HepG2 (cell line): ENCODE measurements at regions not wholly inside any gene's neighbourhood (a gene's known extent, or its start where the extent isn't known, plus 50 kb on each side); places are given as distances from the start of the nearest gene placed in this dataset.
"Not testable (repeated sequence)": the region's sequence is repeated elsewhere in the genome, so short reads cannot be mapped to it uniquely, and the experiment has no call there.

Source experiments
- ATAC-seq: fragments of 200-7000 bp; cut with Tn5 transposase; 3 replicates; pipeline ENCODE4 v1.9.1; 2020; ENCODE audit warnings: mild to moderate bottlenecking, moderate library complexity
- BruUV-seq: library from RNA; stranded (reverse); fragments of 400-500 nt; replicated peaks from 2 replicates; lab custom pipeline; 2021; lab: Mats Ljungman, UMichigan
- CTCF ChIA-PET: fragments of 300-600 bp; formaldehyde crosslinking; extraction: SDS; loops from one replicate; lab custom pipeline; 2021; ENCODE audit warnings: low total read pairs, inconsistent platforms, low intra/inter-chr PET ratio; lab: Yijun Ruan, JAX
- POLR2A ChIA-PET: fragments of 350-600 bp; sonication (Branson Sonifier 250); formaldehyde crosslinking; loops from one replicate; lab custom pipeline; 2020; ENCODE audit warnings: antibody characterized with exemption, inconsistent platforms; lab: Yijun Ruan, JAX
- DNase-seq: peaks from one replicate; pipeline ENCODE4 v3.0.0-alpha.2; 2015; ENCODE audit warnings: low spot score
- FAIRE-seq: peaks from 3 replicates; lab custom pipeline; 2011; peaks lifted over from hg19 to GRCh38; lab: Jason Lieb, UNC
- H2AFZ ChIP-seq: one replicate; pipeline ENCODE4 v1.6.1; 2011; ENCODE audit warnings: low read length, inconsistent platforms
- H3K27ac ChIP-seq: fragments of 300-600 bp; 3 replicates; pipeline ENCODE4 v1.8.0; 2011; ENCODE audit warnings: mixed run types, mild to moderate bottlenecking, mixed read lengths, low read length, inconsistent platforms; ENCODE audit not compliant: insufficient read depth; ENCODE audit errors: extremely low read length
- H3K27me3 ChIP-seq, 2 experiments: fragments of 200-600 bp in 1 of 2; 2 replicates in 1 of 2; 3 replicates in 1 of 2; pipeline versions ENCODE4 v1.6.0 to v1.8.0; 2011; ENCODE audit warnings: low read length in 2 of 2, mild to moderate bottlenecking in 2 of 2, moderate library complexity in 2 of 2, inconsistent platforms in 1 of 2; ENCODE audit not compliant: insufficient read depth in 2 of 2, control insufficient read depth in 1 of 2
- H3K36me3 ChIP-seq, 2 experiments: fragments of 200-600 bp in 1 of 2; replicated peaks in 1 of 2; 2 replicates in 1 of 2; 3 replicates in 1 of 2; pipeline versions ENCODE4 v1.5.1 to v1.8.0; 2011; ENCODE audit warnings: low read length in 2 of 2, inconsistent platforms in 1 of 2; ENCODE audit not compliant: insufficient read depth in 2 of 2, control insufficient read depth in 1 of 2
- H3K4me1 ChIP-seq: 2 replicates; pipeline ENCODE4 v1.5.1; 2012; ENCODE audit warnings: low read length, inconsistent platforms; ENCODE audit not compliant: insufficient read depth
- H3K4me2 ChIP-seq: 2 replicates; pipeline ENCODE4 v1.6.0; 2011; ENCODE audit warnings: low read depth, low read length, inconsistent platforms
- H3K4me3 ChIP-seq, 3 experiments: fragments of 200-600 bp in 1 of 3; sonication (generic), shearing (Covaris generic) in 1 of 3; replicated peaks in 1 of 3; 2 replicates each; pipeline ENCODE4 v1.5.1; 2011 to 2016; ENCODE audit warnings: low read length in 3 of 3, inconsistent platforms in 2 of 3, low read depth in 2 of 3, mild to moderate bottlenecking in 2 of 3, control low read depth in 1 of 3, mixed read lengths in 1 of 3; ENCODE audit not compliant: insufficient read depth in 1 of 3
- H3K79me2 ChIP-seq: one replicate; pipeline ENCODE4 v1.6.1; 2011; ENCODE audit warnings: low read length, inconsistent platforms; ENCODE audit not compliant: insufficient read depth
- H3K9ac ChIP-seq: 2 replicates; pipeline ENCODE4 v1.6.0; 2011; ENCODE audit warnings: mild to moderate bottlenecking, low read depth, low read length, inconsistent platforms; ENCODE audit not compliant: insufficient read depth
- H3K9me3 ChIP-seq: 2 replicates; pipeline ENCODE4 v1.5.1; 2012; ENCODE audit warnings: mild to moderate bottlenecking, low read length
- H4K20me1 ChIP-seq: 2 replicates; pipeline ENCODE4 v1.6.0; 2011; ENCODE audit warnings: inconsistent platforms, mild to moderate bottlenecking, low read length, moderate library complexity; ENCODE audit not compliant: insufficient read depth
- GABPB1 ChIP-seq: IDR thresholded peaks from 2 replicates; pipeline ENCODE4 v1.6.1; 2016; ENCODE audit warnings: mild to moderate bottlenecking, missing genetic modification reagents, moderate library complexity, missing compliant biosample characterization
- WGBS: methylation state at CpG from one replicate; pipeline ENCODE4 v1.1.6; 2017; ENCODE audit warnings: low lambda C conversion rate; 5-methylcytosine and 5-hydroxymethylcytosine counted together
- in situ Hi-C: cut with HindIII; loops from 2 replicates; pipeline ENCODE4 v1.10.0; 2017; ENCODE audit warnings: low pct_unique_long_range_greater_than_20kb; ENCODE audit not compliant: extremely low pct_ligation_motif_present
- intact Hi-C: fragments of 100-400 bp; cut with micrococcal nuclease; formaldehyde crosslinking; loops from one replicate; pipeline ENCODE4 v1.10.0; 2022; ENCODE audit not compliant: unreplicated experiment
- TF ChIP-seq, protein P1 (sequence below): sonication (generic); formaldehyde crosslinking; IDR thresholded peaks from 2 replicates; pipeline ENCODE4 v1.5.1; 2020; ENCODE audit warnings: mild to moderate bottlenecking, missing genetic modification reagents, moderate library complexity
- TF ChIP-seq, protein P2 (sequence below): sonication (generic); formaldehyde crosslinking; IDR thresholded peaks from 2 replicates; pipeline ENCODE4 v1.4.0; 2020; ENCODE audit warnings: missing genetic modification reagents, borderline replicate concordance

DNA sequence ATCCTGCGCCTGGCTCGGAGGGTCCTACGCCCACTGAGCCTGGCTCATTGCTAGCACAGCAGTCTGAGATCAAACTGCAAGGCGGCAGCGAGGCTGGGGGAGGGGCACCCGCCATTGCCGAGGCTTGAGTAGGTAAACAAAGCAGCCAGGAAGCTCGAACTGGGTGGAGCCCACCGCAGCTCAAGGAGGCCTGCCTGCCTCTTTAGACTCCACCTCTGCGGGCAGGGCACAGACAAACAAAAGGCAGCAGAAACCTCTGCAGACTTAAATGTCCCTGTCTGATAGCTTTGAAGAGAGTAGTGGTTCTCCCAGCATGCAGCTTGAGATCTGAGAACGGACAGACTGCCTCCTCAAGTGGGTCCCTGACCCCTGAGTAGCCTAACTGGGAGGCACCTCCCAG is 71.9 kb upstream of the NMU start:
- POLR2A ChIA-PET, H3K36me3 ChIP-seq, H2AFZ ChIP-seq, FAIRE-seq, BruUV-seq, H3K4me1 ChIP-seq, DNase-seq, intact Hi-C loops, H3K27me3 ChIP-seq, ATAC-seq, in situ Hi-C loops, CTCF ChIA-PET, H3K9ac ChIP-seq, H4K20me1 ChIP-seq, H3K79me2 ChIP-seq, H3K27ac ChIP-seq, H3K9me3 ChIP-seq: not testable (repeated sequence)
- peak overlapping the region; percentile 55; the same call in 1 of the 2 replicates for H3K4me2 ChIP-seq
- TF ChIP-seq, protein P1, sequence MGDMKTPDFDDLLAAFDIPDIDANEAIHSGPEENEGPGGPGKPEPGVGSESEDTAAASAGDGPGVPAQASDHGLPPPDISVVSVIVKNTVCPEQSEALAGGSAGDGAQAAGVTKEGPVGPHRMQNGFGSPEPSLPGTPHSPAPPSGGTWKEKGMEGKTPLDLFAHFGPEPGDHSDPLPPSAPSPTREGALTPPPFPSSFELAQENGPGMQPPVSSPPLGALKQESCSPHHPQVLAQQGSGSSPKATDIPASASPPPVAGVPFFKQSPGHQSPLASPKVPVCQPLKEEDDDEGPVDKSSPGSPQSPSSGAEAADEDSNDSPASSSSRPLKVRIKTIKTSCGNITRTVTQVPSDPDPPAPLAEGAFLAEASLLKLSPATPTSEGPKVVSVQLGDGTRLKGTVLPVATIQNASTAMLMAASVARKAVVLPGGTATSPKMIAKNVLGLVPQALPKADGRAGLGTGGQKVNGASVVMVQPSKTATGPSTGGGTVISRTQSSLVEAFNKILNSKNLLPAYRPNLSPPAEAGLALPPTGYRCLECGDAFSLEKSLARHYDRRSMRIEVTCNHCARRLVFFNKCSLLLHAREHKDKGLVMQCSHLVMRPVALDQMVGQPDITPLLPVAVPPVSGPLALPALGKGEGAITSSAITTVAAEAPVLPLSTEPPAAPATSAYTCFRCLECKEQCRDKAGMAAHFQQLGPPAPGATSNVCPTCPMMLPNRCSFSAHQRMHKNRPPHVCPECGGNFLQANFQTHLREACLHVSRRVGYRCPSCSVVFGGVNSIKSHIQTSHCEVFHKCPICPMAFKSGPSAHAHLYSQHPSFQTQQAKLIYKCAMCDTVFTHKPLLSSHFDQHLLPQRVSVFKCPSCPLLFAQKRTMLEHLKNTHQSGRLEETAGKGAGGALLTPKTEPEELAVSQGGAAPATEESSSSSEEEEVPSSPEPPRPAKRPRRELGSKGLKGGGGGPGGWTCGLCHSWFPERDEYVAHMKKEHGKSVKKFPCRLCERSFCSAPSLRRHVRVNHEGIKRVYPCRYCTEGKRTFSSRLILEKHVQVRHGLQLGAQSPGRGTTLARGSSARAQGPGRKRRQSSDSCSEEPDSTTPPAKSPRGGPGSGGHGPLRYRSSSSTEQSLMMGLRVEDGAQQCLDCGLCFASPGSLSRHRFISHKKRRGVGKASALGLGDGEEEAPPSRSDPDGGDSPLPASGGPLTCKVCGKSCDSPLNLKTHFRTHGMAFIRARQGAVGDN: 0 out of 2 replicates have a peak, but pooled peaks have one; percentile 15
- TF ChIP-seq GABPB1: 0 out of 2 replicates have a peak, but pooled peaks have one; percentile 23
- TF ChIP-seq, protein P2, sequence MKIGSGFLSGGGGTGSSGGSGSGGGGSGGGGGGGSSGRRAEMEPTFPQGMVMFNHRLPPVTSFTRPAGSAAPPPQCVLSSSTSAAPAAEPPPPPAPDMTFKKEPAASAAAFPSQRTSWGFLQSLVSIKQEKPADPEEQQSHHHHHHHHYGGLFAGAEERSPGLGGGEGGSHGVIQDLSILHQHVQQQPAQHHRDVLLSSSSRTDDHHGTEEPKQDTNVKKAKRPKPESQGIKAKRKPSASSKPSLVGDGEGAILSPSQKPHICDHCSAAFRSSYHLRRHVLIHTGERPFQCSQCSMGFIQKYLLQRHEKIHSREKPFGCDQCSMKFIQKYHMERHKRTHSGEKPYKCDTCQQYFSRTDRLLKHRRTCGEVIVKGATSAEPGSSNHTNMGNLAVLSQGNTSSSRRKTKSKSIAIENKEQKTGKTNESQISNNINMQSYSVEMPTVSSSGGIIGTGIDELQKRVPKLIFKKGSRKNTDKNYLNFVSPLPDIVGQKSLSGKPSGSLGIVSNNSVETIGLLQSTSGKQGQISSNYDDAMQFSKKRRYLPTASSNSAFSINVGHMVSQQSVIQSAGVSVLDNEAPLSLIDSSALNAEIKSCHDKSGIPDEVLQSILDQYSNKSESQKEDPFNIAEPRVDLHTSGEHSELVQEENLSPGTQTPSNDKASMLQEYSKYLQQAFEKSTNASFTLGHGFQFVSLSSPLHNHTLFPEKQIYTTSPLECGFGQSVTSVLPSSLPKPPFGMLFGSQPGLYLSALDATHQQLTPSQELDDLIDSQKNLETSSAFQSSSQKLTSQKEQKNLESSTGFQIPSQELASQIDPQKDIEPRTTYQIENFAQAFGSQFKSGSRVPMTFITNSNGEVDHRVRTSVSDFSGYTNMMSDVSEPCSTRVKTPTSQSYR (CRISPR knock-in tag): peak; percentile 57; the same call in 1 of the 2 replicates
- peak overlapping the region in 2 of 3 experiments; percentile 40; a peak in 3 of 6 replicates for H3K4me3 ChIP-seq
- no CpG with 5 or more reads among the region's 11 CpGs for WGBS

DNA sequence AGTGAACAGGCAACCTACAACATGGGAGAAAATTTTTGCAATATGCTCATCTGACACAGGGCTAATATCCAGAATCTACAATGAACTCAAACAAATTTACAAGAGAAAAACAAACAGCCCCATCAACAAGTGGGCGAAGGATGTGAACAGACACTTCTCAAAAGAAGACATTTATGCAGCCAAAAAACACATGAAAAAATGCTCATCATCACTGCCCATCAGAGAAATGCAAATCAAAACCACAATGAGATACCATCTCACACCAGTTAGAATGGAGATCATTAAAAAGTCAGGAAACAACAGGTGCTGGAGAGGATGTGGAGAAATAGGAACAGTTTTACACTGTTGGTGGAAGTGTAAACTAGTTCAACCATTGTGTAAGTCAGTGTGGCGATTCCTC is 76.7 kb upstream of the NMU start:
- H3K9me3 ChIP-seq, in situ Hi-C loops, H3K9ac ChIP-seq, ATAC-seq, BruUV-seq, H4K20me1 ChIP-seq, FAIRE-seq, DNase-seq, H3K27me3 ChIP-seq, H3K79me2 ChIP-seq, CTCF ChIA-PET, H3K27ac ChIP-seq, H3K36me3 ChIP-seq, H3K4me3 ChIP-seq, POLR2A ChIA-PET, H2AFZ ChIP-seq, H3K4me2 ChIP-seq, intact Hi-C loops, H3K4me1 ChIP-seq: not testable (repeated sequence)
- 0% methylated on average over 2 of the region's 2 CpGs for WGBS
